ENCODE measurements at regions not wholly inside any gene's neighbourhood (a gene's known extent, or its start where the extent isn't known, plus 50 kb on each side); places are given as distances from the start of the nearest gene placed in this dataset.

- DNase-seq (ENCODE audit: low read depth in 3 of 3): no peak
These were observed 99.2 kb downstream of the ARRDC3 start for GRCh38 chr5:91283899-91284298.

- DNase-seq (ENCODE audit: low read depth in 3 of 3): no peak
These were observed 99.8 kb downstream of the ARRDC3 start for GRCh38 chr5:91283326-91283725.

GRCh38 chr5:91282210-91282609 lies 100.9 kb downstream of the ARRDC3 start:
- no peak for DNase-seq (ENCODE audit: low read depth in 3 of 3)

GRCh38 chr5:91281401-91281800 lies 101.7 kb downstream of the ARRDC3 start:
- no peak for DNase-seq (ENCODE audit: low read depth in 3 of 3)

GRCh38 chr5:91280362-91281269 lies 102.5 kb downstream of the ARRDC3 start:
- DNase-seq (ENCODE audit: low read depth in 3 of 3): peak; percentile 82 to 85 (median 85)

- DNase-seq (ENCODE audit: low read depth in 3 of 3): no peak
These were observed 105.3 kb downstream of the ARRDC3 start for GRCh38 chr5:91277840-91278239.

GRCh38 chr5:91277093-91277626 lies 106.0 kb downstream of the ARRDC3 start:
- no peak for DNase-seq (ENCODE audit: low read depth in 3 of 3)

GRCh38 chr5:91272858-91273257 lies 110.3 kb downstream of the ARRDC3 start:
- DNase-seq (ENCODE audit: low read depth in 3 of 3): no peak

GRCh38 chr5:91271999-91272398 lies 111.1 kb downstream of the ARRDC3 start:
- no peak for DNase-seq (ENCODE audit: low read depth in 3 of 3)

- DNase-seq (ENCODE audit: low read depth in 3 of 3): no peak
These were observed 113.9 kb downstream of the ARRDC3 start for GRCh38 chr5:91269198-91269597.

- DNase-seq (ENCODE audit: low read depth in 3 of 3): no peak
These were observed 116.9 kb downstream of the ARRDC3 start for GRCh38 chr5:91266184-91266705.

GRCh38 chr5:91264311-91265051 lies 118.6 kb downstream of the ARRDC3 start:
- no peak for DNase-seq (ENCODE audit: low read depth in 3 of 3)

- DNase-seq (ENCODE audit: low read depth in 3 of 3): no peak
These were observed 119.2 kb downstream of the ARRDC3 start for GRCh38 chr5:91263898-91264297.

- no peak for DNase-seq (ENCODE audit: low read depth in 3 of 3)
These were observed 125.8 kb downstream of the ARRDC3 start for GRCh38 chr5:91257301-91257700.

GRCh38 chr5:91256142-91256524 lies 127.0 kb downstream of the ARRDC3 start:
- DNase-seq (ENCODE audit: low read depth in 3 of 3): no peak

GRCh38 chr5:91255396-91256141 lies 127.5 kb downstream of the ARRDC3 start:
- no peak for DNase-seq (ENCODE audit: low read depth in 3 of 3)

- no peak for DNase-seq (ENCODE audit: low read depth in 3 of 3)
These were observed 130.2 kb downstream of the ARRDC3 start for GRCh38 chr5:91252916-91253315.

GRCh38 chr5:91245871-91246270 lies 137.2 kb downstream of the ARRDC3 start:
- no peak for DNase-seq (ENCODE audit: low read depth in 3 of 3)

- DNase-seq (ENCODE audit: low read depth in 3 of 3): no peak
These were observed 138.1 kb downstream of the ARRDC3 start for GRCh38 chr5:91245074-91245452.

GRCh38 chr5:91244380-91245073 lies 138.6 kb downstream of the ARRDC3 start:
- DNase-seq (ENCODE audit: low read depth in 3 of 3): no peak

- no peak for DNase-seq (ENCODE audit: low read depth in 3 of 3)
These were observed 139.3 kb downstream of the ARRDC3 start for GRCh38 chr5:91243852-91244251.

Measured in stimulated activated CD4-positive, alpha-beta T cell treated with anti-CD3 and anti-CD28 coated beads, TNF-alpha, amount 100 ng/mL, for 4 hours (primary cell).